ENCODE measurements at regions not wholly inside any gene's neighbourhood (a gene's known extent, or its start where the extent isn't known, plus 50 kb on each side); places are given as distances from the start of the nearest gene placed in this dataset.
A peak's percentile ranks its signal among the peaks of the same experiment; 100 is the strongest.

DNA sequence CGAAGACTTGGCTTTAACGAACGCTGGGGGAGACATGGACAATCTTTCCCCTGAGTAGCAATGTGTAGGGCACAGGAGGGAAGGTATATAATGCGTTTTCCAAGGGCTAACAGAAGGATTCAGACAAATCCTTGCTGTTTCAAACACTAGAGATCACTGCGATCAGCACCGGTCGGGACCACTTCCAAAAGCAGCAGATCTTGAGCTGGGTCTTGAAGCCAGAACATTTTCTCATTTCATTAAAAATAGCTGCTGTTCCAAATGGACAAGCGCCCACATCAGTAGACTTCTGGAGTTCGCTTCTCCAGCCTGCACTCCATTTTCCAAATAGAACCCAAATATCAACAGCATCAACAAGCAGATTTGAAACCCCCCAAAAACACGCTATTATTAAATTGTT, 65.1 kb upstream of the MAPRE2 start:
- Histone ChIP-seq H3K4me3 (ENCODE audit: low read depth in 1 of 3, low read length in 3 of 3) (peak overlapping the region in 2 of 3 donors; percentile 92 to 96), H3K27ac (ENCODE audit: low read depth in 1 of 2, low read length in 2 of 2) (no peak overlapping the region), H3K9ac (ENCODE audit: low read depth in 1 of 2, low read length in 2 of 2) (peak overlapping the region in 1 of 2 donors; percentile 30), H3K9me3 (ENCODE audit: control insufficient read depth in 4 of 4, low read length in 3 of 4) (no peaks in the 10 kb centered on the region), H3K27me3 (ENCODE audit: control insufficient read depth in 4 of 4, insufficient read depth in 4 of 4, low read length in 3 of 4) (no peaks in the 10 kb centered on the region), H3K4me1 (ENCODE audit: control insufficient read depth in 4 of 4, insufficient read depth in 4 of 4, low read length in 3 of 4) (peaks cover 3 to 25% (median 23%) of the 10 kb centered on the region in 4 donors), H3K36me3 (ENCODE audit: control insufficient read depth in 4 of 4, insufficient read depth in 3 of 4, low read depth in 1 of 4, low read length in 3 of 4) (no peaks in the 10 kb centered on the region)
- WGBS: 63% methylated on average over 10 of the region's 10 CpGs
- no peak for DNase-seq (ENCODE audit: low spot score)
- TF ChIP-seq FOXA1 (IDR thresholded peaks at IDR 0.05) (no peak), TAF1 (conservative IDR thresholded peaks at IDR 0.05) (no peak), HNF4A (conservative IDR thresholded peaks at IDR 0.05) (no peak), EGR1 (IDR thresholded peaks at IDR 0.05; ENCODE audit: low read depth in 2 of 2) (no peak)

DNA sequence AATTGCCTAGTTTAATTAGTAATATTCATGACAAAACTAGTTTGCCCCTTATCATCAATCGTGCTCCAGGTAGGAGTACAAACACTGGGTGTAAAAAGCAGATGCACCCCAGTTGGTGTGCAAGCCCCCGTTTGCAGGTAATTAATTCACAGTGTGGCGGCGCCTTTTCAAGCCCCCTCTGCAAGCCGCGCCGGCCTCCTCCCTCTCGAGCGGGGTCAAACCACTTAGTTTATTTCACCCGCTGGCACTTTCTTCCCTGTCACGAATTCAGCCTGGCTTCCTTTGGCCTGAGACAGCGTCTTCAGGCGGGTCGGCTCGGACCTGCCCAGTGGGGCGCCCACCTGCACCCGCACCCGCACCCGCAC, 64.7 kb upstream of the MAPRE2 start:
- H3K36me3 ChIP-seq (ENCODE audit: control insufficient read depth in 4 of 4, insufficient read depth in 3 of 4, low read depth in 1 of 4, low read length in 3 of 4): no peaks in the 10 kb centered on the region
- no peaks in the 10 kb centered on the region for H3K27me3 ChIP-seq (ENCODE audit: control insufficient read depth in 4 of 4, insufficient read depth in 4 of 4, low read length in 3 of 4)
- no peak overlapping the region for H3K27ac ChIP-seq (ENCODE audit: low read depth in 1 of 2, low read length in 2 of 2)
- H3K9me3 ChIP-seq (ENCODE audit: control insufficient read depth in 4 of 4, low read length in 3 of 4): no peaks in the 10 kb centered on the region
- H3K4me3 ChIP-seq (ENCODE audit: low read depth in 1 of 3, low read length in 3 of 3): peak overlapping the region; percentile 20 to 96 (median 92)
- H3K9ac ChIP-seq (ENCODE audit: low read depth in 1 of 2, low read length in 2 of 2): peak overlapping the region; percentile 20 to 30
- peaks cover 4 to 27% (median 23%) of the 10 kb centered on the region in 4 donors for H3K4me1 ChIP-seq (ENCODE audit: control insufficient read depth in 4 of 4, insufficient read depth in 4 of 4, low read length in 3 of 4)
- DNase-seq (ENCODE audit: low spot score): no peak
- TF ChIP-seq HNF4G (IDR thresholded peaks at IDR 0.05): no peak
- no peak for TF ChIP-seq FOXA2 (IDR thresholded peaks at IDR 0.05)
- TF ChIP-seq JUND (IDR thresholded peaks at IDR 0.05): no peak
- no peak for TF ChIP-seq TAF1 (conservative IDR thresholded peaks at IDR 0.05)
- no peak for TF ChIP-seq GABPA (IDR thresholded peaks at IDR 0.05 in 1 of 2, conservative IDR thresholded peaks at IDR 0.05 in 1 of 2)
- TF ChIP-seq, protein P1, sequence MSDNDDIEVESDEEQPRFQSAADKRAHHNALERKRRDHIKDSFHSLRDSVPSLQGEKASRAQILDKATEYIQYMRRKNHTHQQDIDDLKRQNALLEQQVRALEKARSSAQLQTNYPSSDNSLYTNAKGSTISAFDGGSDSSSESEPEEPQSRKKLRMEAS (IDR thresholded peaks at IDR 0.05): no peak
- TF ChIP-seq, protein P2, sequence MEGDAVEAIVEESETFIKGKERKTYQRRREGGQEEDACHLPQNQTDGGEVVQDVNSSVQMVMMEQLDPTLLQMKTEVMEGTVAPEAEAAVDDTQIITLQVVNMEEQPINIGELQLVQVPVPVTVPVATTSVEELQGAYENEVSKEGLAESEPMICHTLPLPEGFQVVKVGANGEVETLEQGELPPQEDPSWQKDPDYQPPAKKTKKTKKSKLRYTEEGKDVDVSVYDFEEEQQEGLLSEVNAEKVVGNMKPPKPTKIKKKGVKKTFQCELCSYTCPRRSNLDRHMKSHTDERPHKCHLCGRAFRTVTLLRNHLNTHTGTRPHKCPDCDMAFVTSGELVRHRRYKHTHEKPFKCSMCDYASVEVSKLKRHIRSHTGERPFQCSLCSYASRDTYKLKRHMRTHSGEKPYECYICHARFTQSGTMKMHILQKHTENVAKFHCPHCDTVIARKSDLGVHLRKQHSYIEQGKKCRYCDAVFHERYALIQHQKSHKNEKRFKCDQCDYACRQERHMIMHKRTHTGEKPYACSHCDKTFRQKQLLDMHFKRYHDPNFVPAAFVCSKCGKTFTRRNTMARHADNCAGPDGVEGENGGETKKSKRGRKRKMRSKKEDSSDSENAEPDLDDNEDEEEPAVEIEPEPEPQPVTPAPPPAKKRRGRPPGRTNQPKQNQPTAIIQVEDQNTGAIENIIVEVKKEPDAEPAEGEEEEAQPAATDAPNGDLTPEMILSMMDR (IDR thresholded peaks at IDR 0.05; ENCODE audit: low read depth, low read length, missing input control): no peak
- TF ChIP-seq SP1 (IDR thresholded peaks at IDR 0.05): no peak
- TF ChIP-seq RXRA (IDR thresholded peaks at IDR 0.05): no peak
- no peak for TF ChIP-seq RAD21 (IDR thresholded peaks at IDR 0.05)
- no peak for TF ChIP-seq HNF4A (conservative IDR thresholded peaks at IDR 0.05)
- TF ChIP-seq YY1 (IDR thresholded peaks at IDR 0.05): no peak
- TF ChIP-seq, protein P3, sequence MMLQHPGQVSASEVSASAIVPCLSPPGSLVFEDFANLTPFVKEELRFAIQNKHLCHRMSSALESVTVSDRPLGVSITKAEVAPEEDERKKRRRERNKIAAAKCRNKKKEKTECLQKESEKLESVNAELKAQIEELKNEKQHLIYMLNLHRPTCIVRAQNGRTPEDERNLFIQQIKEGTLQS (IDR thresholded peaks at IDR 0.05): no peak
- TF ChIP-seq, protein P4, sequence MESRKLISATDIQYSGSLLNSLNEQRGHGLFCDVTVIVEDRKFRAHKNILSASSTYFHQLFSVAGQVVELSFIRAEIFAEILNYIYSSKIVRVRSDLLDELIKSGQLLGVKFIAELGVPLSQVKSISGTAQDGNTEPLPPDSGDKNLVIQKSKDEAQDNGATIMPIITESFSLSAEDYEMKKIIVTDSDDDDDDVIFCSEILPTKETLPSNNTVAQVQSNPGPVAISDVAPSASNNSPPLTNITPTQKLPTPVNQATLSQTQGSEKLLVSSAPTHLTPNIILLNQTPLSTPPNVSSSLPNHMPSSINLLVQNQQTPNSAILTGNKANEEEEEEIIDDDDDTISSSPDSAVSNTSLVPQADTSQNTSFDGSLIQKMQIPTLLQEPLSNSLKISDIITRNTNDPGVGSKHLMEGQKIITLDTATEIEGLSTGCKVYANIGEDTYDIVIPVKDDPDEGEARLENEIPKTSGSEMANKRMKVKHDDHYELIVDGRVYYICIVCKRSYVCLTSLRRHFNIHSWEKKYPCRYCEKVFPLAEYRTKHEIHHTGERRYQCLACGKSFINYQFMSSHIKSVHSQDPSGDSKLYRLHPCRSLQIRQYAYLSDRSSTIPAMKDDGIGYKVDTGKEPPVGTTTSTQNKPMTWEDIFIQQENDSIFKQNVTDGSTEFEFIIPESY (IDR thresholded peaks at IDR 0.05): no peak
- TF ChIP-seq FOXA1 (IDR thresholded peaks at IDR 0.05): no peak
- TF ChIP-seq NR2F2 (IDR thresholded peaks at IDR 0.05): no peak
- TF ChIP-seq, protein P5, sequence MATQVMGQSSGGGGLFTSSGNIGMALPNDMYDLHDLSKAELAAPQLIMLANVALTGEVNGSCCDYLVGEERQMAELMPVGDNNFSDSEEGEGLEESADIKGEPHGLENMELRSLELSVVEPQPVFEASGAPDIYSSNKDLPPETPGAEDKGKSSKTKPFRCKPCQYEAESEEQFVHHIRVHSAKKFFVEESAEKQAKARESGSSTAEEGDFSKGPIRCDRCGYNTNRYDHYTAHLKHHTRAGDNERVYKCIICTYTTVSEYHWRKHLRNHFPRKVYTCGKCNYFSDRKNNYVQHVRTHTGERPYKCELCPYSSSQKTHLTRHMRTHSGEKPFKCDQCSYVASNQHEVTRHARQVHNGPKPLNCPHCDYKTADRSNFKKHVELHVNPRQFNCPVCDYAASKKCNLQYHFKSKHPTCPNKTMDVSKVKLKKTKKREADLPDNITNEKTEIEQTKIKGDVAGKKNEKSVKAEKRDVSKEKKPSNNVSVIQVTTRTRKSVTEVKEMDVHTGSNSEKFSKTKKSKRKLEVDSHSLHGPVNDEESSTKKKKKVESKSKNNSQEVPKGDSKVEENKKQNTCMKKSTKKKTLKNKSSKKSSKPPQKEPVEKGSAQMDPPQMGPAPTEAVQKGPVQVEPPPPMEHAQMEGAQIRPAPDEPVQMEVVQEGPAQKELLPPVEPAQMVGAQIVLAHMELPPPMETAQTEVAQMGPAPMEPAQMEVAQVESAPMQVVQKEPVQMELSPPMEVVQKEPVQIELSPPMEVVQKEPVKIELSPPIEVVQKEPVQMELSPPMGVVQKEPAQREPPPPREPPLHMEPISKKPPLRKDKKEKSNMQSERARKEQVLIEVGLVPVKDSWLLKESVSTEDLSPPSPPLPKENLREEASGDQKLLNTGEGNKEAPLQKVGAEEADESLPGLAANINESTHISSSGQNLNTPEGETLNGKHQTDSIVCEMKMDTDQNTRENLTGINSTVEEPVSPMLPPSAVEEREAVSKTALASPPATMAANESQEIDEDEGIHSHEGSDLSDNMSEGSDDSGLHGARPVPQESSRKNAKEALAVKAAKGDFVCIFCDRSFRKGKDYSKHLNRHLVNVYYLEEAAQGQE (IDR thresholded peaks at IDR 0.05): no peak
- TF ChIP-seq EGR1 (IDR thresholded peaks at IDR 0.05; ENCODE audit: low read depth in 2 of 2): no peak
- 2% methylated on average over 19 of the region's 19 CpGs for WGBS
